SU-DHL-6 (cell line): ENCODE measurements at regions not wholly inside any gene's neighbourhood (a gene's known extent, or its start where the extent isn't known, plus 50 kb on each side); places are given as distances from the start of the nearest gene placed in this dataset.

Experiments used
- EZH2phosphoT487 ChIP-seq: fragments of 200-600 bp; sonication (generic), shearing (Covaris generic); conservative IDR thresholded peaks from 2 replicates; pipeline ENCODE4 v1.6.1; 2018; ENCODE audit warnings: mild to moderate bottlenecking, antibody characterized with exemption, low read length, moderate library complexity, mixed read lengths
- TF ChIP-seq, protein P1 (sequence below): fragments of 200-600 bp; sonication (generic); IDR thresholded peaks from one replicate; pipeline ENCODE4 v1.5.1; 2017; ENCODE audit warnings: antibody characterized with exemption, mild to moderate bottlenecking, low read length, moderate library complexity; ENCODE audit not compliant: insufficient read depth, poor library complexity, severe bottlenecking

DNA sequence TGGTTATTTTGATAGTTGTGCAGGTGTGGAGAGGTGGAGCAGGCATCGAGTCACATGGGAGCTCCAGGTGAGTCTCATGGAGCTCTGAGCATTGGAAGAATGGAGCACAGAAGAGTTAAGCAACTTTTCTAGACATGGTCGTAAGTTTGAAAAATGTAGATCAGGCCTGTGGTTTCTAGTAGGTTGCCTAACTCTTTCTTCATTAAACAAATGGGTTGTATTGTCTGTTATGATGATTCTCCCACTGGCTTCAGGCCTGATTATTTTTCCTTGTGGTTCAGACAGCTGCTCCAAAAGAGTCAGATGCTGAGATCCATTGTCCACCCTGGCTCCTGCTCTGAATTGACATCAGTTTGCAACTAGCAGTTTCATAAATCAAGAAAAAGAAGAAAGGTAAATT, 80.3 kb upstream of the RPS23 start:
- TF ChIP-seq EZH2phosphoT487 = no peak
- TF ChIP-seq, protein P1, sequence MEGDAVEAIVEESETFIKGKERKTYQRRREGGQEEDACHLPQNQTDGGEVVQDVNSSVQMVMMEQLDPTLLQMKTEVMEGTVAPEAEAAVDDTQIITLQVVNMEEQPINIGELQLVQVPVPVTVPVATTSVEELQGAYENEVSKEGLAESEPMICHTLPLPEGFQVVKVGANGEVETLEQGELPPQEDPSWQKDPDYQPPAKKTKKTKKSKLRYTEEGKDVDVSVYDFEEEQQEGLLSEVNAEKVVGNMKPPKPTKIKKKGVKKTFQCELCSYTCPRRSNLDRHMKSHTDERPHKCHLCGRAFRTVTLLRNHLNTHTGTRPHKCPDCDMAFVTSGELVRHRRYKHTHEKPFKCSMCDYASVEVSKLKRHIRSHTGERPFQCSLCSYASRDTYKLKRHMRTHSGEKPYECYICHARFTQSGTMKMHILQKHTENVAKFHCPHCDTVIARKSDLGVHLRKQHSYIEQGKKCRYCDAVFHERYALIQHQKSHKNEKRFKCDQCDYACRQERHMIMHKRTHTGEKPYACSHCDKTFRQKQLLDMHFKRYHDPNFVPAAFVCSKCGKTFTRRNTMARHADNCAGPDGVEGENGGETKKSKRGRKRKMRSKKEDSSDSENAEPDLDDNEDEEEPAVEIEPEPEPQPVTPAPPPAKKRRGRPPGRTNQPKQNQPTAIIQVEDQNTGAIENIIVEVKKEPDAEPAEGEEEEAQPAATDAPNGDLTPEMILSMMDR = no peak
